GM19240 (cell line): ENCODE measurements at regions not wholly inside any gene's neighbourhood (a gene's known extent, or its start where the extent isn't known, plus 50 kb on each side); places are given as distances from the start of the nearest gene placed in this dataset.

Experiments
- DNase-seq: peaks from one replicate; pipeline ENCODE4 v3.0.0; 2011; ENCODE audit warnings: low spot score; ENCODE audit not compliant: insufficient read length

DNA sequence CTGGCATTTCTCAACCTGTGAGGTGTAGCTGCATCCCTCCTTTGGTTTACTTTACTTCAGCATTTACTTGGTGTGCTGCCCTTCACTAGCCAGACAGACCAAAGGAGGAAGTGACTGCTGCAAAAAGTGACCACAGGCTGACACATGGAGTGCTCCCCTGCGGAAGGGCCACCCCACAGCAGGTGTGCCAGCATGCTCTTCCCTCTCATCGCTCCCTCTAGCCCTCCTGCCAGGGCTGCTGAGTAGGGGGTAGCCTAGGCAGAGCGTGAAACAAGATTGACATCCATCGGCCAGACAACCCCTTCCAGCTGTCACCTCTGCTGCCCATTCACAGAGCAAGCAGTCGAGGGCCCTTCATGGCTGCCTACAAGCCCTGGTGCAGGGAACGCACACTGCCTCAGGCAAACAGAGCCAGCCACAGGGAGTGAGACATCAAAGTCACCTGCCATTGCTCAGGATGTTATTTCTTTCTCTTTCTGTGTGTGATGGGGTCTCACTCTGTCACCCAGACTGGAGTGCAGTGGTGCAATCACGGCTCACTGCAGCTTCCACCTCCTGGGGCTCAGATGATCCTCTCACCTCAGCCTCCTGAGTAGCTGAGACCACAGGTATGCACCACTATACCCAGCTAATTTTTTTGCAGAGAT is 102.0 kb upstream of the RPS6KA2 start:
- DNase-seq, result no peak

DNA sequence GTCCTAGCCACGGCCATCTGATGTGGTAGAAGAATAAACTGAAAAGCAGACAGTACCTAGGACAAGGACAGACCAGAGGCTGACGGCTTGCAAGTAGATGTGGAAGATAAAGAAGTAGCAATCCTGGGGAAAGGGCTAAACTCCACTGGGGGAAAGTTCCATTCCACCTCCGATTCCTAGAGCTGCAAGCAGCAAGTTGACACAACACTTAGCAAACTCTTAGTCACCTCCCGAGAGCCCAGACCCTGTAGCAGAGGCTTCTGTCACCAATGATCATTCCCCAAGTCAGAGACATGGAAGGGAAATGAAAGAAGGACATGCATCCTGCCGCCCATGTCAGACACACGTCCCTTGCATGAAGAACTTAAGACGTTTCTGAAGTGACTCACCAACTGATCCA is 99.2 kb upstream of the RPS6KA2 start:
- no peak for DNase-seq

DNA sequence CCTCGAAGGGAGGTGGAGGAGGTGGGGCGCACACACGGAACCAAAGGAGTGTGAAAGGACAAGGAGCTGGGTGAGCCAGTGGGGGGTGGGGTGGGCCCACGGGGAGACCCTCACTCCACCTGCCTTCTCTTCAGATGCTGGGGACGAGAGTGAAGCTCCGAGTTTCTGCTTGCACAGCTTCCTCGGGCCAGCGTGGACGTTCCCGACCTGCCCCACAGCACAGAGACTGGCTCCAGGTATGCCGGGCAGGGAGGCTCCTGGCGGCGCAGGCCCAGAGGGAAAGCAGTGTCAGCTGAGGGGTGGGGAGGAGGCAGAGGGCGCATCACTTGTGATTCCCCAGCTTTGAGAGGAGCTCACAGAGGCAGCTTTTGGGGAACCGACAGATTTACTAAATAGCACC is 98.5 kb upstream of the RPS6KA2 start:
- DNase-seq, result no peak

DNA sequence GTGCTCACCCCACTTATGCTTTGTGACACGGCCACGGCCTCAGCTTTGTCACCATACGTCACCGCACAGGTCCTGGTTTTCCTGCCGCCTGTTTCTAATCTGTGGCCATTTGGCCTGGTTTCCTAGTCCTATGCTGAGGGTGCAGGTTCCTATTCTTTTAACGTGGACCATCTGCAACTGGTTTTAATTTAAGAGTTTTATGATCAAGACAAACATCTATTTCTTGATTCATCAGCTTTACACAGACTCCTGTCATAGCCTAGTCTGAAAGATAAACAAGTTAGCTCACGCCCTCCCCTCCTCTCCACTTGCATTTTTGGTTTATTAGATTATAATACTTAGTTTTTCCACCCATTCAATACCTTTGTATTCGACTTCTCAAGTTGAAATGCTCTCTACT is 97.5 kb upstream of the RPS6KA2 start:
- DNase-seq, result no peak

DNA sequence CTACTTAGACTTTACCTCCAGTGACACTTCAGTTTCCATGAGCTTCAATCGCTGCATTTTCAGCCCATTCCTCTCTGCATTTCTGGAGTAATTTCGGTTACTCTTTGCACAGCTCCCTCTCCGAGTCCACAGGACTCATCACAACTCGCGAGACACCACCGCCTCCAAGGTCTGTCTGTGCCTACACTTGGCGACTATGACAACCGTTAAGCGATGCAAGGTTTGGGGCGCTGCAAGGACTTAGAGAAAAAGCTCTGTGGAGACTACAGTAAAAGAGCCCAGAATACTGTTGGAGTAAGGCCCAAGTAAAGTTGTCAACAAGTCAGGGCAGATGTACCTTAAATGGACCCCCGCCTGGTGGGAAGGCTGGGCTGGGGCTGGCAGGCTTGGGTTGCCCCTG is 95.7 kb upstream of the RPS6KA2 start:
- no peak for DNase-seq

DNA sequence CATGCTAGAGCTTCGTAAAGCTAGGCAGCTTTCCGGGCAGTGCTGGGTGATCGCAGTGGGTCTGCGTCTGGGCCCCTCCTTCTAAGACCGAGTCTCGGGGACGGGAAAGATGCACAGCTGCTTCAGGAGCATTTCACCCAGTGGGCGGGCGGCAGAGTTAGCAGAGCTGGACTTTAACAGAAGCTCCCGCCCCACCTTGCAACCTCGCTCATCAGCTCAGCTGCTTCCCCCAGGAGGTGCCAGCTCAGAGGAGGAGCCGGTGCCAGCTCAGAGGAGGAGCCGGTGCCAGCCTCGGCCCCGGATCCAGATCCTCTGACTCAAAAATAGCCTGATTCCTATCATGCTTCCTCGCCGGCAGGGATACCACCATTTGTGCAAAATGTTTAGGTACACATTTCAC is 94.5 kb upstream of the RPS6KA2 start:
- DNase-seq, result no peak

- DNase-seq, result no peak
These were observed 93.8 kb upstream of the RPS6KA2 start for GRCh38 chr6:166720856-166721255.

DNA sequence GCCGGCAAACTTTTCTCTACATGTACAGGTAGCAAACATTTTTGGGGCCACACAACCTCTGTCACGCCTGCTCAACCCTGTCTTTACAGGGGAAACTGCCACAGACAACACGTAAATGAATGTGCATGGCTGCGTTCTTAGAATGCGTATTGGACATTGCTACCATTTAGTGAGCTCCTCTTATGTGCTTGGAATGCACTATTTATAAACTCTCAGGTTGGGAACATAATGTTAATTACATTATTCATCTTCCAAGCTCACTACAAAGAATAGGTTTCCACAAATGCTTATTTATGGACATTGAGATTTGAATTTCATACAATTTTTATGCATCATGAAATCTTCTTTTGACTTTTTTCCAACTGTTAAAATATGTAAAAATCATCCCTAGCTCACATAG is 92.0 kb upstream of the RPS6KA2 start:
- no peak for DNase-seq

GRCh38 chr6:166718516-166718915 is 91.5 kb upstream of the RPS6KA2 start:
- no peak for DNase-seq

DNA sequence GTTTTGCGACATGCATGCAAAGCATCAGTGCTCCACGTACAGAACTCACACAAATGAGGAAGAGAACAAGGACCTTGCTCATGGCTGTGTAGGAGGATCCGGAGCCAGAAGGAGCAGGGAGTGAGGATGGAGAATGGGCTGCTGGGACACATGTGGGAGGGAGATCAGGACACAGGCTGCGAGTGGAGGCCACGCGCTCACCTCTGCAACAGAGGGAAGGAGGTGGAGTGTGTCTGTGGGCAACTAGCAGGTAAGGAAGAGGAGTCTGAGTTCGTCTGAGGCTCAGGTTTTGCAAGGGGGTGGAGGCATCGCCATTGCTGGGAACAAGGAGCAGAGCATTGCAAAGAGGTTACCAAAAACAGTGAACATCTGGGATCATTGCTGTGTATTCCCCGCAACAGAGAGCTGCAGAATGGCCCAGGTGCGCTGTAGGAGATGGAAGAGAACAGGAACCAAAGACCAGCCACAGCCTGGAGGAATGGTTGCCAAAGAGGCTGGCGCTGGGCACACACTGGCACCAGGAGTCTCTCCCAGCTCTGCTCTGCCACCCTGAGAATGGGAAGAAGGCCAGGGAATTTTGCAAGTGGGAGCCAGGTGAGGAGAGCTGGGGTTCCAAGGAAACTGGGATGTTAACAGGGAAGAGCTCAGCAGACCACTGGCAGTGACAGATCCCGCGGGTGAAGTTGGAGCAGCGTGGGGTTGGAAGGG is 90.0 kb upstream of the RPS6KA2 start:
- DNase-seq, result no peak

GRCh38 chr6:166715992-166716391 is 88.9 kb upstream of the RPS6KA2 start:
- DNase-seq, result no peak

GRCh38 chr6:166715065-166715464 is 88.0 kb upstream of the RPS6KA2 start:
- no peak for DNase-seq

- no peak for DNase-seq
These were observed 87.5 kb upstream of the RPS6KA2 start for GRCh38 chr6:166714581-166714980.

GRCh38 chr6:166714187-166714510 is 87.1 kb upstream of the RPS6KA2 start:
- no peak for DNase-seq

GRCh38 chr6:166713434-166714186 is 86.6 kb upstream of the RPS6KA2 start:
- no peak for DNase-seq

GRCh38 chr6:166712286-166713228 is 85.5 kb upstream of the RPS6KA2 start:
- DNase-seq, result no peak

- DNase-seq, result no peak
These were observed 83.0 kb upstream of the RPS6KA2 start for GRCh38 chr6:166710084-166710483.

DNA sequence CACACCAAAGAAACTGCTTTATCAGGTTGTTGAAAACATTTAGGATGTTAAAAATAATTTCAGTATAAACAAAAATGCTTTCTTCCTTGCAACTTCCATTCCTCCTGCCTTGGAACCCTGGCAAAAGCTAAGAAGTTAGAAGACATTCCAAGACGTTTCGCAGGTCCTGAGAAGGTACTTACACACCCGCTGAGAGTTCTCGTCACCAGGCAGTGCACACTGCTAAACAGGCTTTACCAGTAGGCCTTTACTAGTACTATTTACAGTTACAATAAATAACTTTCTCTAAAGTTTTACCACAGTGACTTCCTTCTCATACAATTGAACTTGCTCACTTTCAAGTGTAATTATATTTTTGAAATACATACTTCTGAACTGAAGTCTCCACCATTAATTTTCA is 81.4 kb upstream of the RPS6KA2 start:
- DNase-seq, result no peak

DNA sequence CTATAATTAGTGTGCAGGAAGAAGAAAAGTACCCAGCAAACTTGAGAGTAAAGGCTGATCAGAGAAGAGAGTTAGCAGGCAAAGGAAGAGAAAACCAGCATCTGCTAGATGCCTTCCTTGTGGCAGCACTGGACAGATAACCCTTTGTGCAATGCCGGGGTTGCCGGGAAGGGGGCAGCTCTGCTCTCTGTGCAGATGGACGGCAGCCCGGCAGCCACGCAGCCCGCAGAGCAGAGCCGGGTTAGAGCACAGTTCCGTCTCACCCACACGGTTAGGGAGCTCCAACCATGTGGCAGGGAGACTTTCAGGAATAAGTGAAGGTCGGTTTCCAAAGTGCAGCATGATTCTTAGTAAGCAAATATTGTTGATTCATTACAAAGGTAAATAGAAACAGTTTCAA is 80.0 kb upstream of the RPS6KA2 start:
- no peak for DNase-seq

GRCh38 chr6:166705069-166705468 is 78.0 kb upstream of the RPS6KA2 start:
- no peak for DNase-seq

DNA sequence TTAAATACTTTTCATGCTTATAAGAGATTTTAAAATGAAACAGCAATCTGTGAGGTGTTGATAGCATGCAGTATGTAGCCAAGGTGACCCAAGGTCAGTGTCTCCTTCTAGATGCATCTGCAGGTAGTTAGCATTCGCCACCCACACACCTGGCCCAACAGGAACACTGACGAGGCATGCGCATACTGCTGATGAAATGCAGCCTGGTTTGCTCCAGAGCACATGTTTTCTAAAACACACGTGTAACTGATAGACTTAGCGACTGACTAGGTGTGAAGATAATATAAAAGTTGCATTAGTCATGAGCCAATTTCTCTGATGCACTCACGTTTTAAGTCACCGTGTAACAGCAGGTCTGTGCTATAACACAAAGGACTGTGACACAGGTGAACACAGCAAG is 77.1 kb upstream of the RPS6KA2 start:
- no peak for DNase-seq
